Osteocyte (in vitro differentiated cells): ENCODE measurements at regions not wholly inside any gene's neighbourhood (a gene's known extent, or its start where the extent isn't known, plus 50 kb on each side); places are given as distances from the start of the nearest gene placed in this dataset.

Experiments
- DNase-seq: peaks from one replicate; pipeline ENCODE4 v3.0.0; 2021; ENCODE audit warnings: mixed read lengths; ENCODE audit not compliant: unreplicated experiment; ENCODE audit errors: extremely low spot score
- H3K27ac Mint-ChIP-seq: one replicate; pipeline ENCODE4 v1.8.0; 2021; ENCODE audit warnings: mild to moderate bottlenecking, mixed read lengths; ENCODE audit not compliant: unreplicated experiment
- H3K27me3 Mint-ChIP-seq: one replicate; pipeline ENCODE4 v1.8.0; 2021; ENCODE audit warnings: mixed read lengths; ENCODE audit not compliant: unreplicated experiment
- H3K36me3 Mint-ChIP-seq: one replicate; pipeline ENCODE4 v1.8.0; 2021; ENCODE audit warnings: mixed read lengths; ENCODE audit not compliant: unreplicated experiment
- H3K4me1 Mint-ChIP-seq: one replicate; pipeline ENCODE4 v1.8.0; 2021; ENCODE audit warnings: mixed read lengths; ENCODE audit not compliant: unreplicated experiment
- H3K4me3 Mint-ChIP-seq: one replicate; pipeline ENCODE4 v1.8.0; 2021; ENCODE audit warnings: mild to moderate bottlenecking, moderate library complexity, mixed read lengths; ENCODE audit not compliant: unreplicated experiment
- H3K9me3 Mint-ChIP-seq: one replicate; pipeline ENCODE4 v1.8.0; 2021; ENCODE audit warnings: mixed read lengths; ENCODE audit not compliant: unreplicated experiment
- CTCF ChIP-seq: fragments of 200-600 bp; sonication (generic); IDR thresholded peaks from 2 replicates; pipeline ENCODE4 v1.5.0; 2021; ENCODE audit warnings: antibody characterized with exemption, mild to moderate bottlenecking, moderate library complexity

- Mint-ChIP-seq H3K4me3 (no peak overlapping the region), H3K27me3 (no peaks in the 10 kb centered on the region), H3K36me3 (peaks cover 2% of the 10 kb centered on the region), H3K9me3 (no peaks in the 10 kb centered on the region), H3K4me1 (peaks cover 11% of the 10 kb centered on the region), H3K27ac (no peak overlapping the region)
- DNase-seq: no peak
- TF ChIP-seq CTCF: no peak
These were observed 236.9 kb upstream of the ANKRD55 start for GRCh38 chr5:56470007-56470406.

GRCh38 chr5:56468277-56468676 is 235.1 kb upstream of the ANKRD55 start:
- Mint-ChIP-seq H3K36me3 (peaks cover 2% of the 10 kb centered on the region), H3K9me3 (no peaks in the 10 kb centered on the region), H3K4me3 (no peak overlapping the region), H3K27me3 (no peaks in the 10 kb centered on the region), H3K27ac (no peak overlapping the region), H3K4me1 (peaks cover 19% of the 10 kb centered on the region)
- no peak for TF ChIP-seq CTCF
- DNase-seq: no peak

GRCh38 chr5:56467176-56467717 is 234.1 kb upstream of the ANKRD55 start:
- no peaks in the 10 kb centered on the region for H3K27me3 Mint-ChIP-seq
- H3K36me3 Mint-ChIP-seq: peaks cover 2% of the 10 kb centered on the region
- no peaks in the 10 kb centered on the region for H3K9me3 Mint-ChIP-seq
- peaks cover 19% of the 10 kb centered on the region for H3K4me1 Mint-ChIP-seq
- H3K27ac Mint-ChIP-seq: no peak overlapping the region
- H3K4me3 Mint-ChIP-seq: no peak overlapping the region
- DNase-seq: no peak
- no peak for TF ChIP-seq CTCF

- no peak overlapping the region for H3K27ac Mint-ChIP-seq
- H3K9me3 Mint-ChIP-seq: no peaks in the 10 kb centered on the region
- TF ChIP-seq CTCF: no peak
- H3K4me3 Mint-ChIP-seq: no peak overlapping the region
- H3K27me3 Mint-ChIP-seq: no peaks in the 10 kb centered on the region
- DNase-seq: no peak
- peaks cover 2% of the 10 kb centered on the region for H3K36me3 Mint-ChIP-seq
- peaks cover 21% of the 10 kb centered on the region for H3K4me1 Mint-ChIP-seq
These were observed 233.1 kb upstream of the ANKRD55 start for GRCh38 chr5:56466136-56466816.

GRCh38 chr5:56465769-56466135 is 232.6 kb upstream of the ANKRD55 start:
- Mint-ChIP-seq H3K4me3 (no peak overlapping the region), H3K4me1 (peaks cover 23% of the 10 kb centered on the region), H3K27me3 (no peaks in the 10 kb centered on the region), H3K27ac (no peak overlapping the region), H3K36me3 (peaks cover 2% of the 10 kb centered on the region), H3K9me3 (no peaks in the 10 kb centered on the region)
- DNase-seq: no peak
- no peak for TF ChIP-seq CTCF
